ENCODE measurements at regions not wholly inside any gene's neighbourhood (a gene's known extent, or its start where the extent isn't known, plus 50 kb on each side); places are given as distances from the start of the nearest gene placed in this dataset.
"Not testable (repeated sequence)": the region's sequence is repeated elsewhere in the genome, so short reads cannot be mapped to it uniquely, and the experiment has no call there.

DNA sequence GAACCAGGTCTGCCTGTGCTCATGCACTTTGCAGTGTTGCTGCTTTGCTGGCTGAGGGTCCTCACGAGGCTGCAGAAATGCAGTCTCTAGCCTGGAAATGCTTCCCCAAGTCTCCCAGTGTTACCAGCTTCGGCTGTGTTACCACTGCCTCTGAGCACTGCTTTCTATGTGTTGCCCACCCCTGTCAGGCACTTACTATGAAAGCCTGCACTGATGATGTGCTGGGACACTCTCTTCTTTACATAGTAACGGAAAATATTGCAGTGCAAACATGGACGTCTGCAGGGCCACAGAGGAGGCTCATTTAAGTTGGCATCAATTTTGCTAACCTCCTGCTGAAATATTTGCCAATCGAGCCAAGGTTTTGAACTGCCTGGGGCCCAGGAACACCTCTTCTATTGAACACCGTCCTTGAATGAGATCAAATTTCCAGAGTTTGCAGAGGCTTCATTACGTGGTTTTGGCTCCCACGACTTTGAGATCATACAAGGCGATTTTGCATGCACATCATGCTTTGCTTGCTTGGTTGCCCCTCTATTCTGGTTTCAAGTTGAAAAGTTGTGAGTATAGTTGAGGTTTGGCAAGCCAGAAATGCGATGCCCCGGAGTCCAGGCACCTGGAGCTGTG lies 404.7 kb upstream of the PODXL start:
- no peak for DNase-seq

DNA sequence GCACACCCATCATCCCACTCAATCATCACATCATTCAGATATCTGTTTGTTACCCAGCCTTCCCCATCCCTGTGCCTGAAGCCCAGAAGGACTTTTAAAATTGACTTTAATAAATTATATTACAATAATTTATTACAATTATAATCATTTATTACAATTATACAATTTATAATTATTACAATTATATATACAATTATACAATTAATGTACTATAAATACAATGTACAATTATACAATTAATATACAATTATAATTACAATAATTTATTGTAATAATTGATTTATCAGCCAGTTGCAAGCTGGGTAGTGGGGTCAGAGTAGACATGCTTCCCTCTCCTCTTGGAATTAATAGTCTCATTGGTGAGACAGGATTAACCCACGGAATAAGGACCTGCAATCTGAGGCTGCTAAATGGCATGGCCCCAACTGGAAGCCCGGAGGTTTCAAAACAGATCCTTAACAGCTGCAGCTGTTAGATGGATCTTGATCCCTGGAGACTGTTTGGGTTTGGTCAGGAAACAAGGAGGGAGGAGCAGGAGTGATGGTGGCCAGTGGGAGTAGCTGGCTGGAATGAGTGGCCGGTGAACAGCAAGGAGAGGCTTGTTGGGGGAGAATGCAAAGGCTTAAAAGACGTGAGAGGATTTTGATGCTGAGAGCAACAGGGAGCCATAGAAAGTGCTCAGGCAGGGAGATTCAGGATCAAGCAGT lies 402.8 kb upstream of the PODXL start:
- peak; percentile 21 for DNase-seq

DNA sequence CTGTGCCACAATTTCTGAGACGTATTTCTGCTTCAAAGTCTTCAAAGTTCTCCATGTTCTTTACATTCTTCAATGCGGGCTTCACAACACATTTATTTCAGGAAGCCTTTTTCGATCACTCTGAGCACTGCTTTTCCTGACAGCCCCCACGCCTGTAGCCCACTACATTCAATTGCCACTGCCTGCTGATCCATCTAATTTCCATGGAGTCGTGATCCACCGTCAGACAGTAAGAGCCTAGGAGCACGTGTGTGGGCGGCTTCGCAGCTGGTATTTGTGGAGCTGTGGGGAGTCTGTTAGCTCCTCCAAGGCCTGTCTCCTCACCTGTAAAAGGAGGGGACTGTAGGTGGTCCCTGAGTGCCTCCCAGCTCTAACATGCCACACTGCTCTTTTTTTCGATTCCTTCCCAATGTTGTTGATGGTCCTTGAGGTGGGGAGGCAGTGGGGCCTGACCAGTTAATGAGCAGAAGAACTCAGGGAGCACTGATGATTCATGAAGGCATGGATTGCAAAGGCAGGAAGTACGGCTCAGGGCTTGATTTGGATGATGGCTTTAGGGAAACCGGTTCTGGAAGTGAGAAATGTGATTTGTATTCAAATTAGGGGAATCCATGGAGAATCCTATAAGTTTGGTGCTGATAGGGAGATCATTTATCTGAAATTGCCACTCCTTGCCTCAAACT lies 401.1 kb upstream of the PODXL start:
- DNase-seq: no peak

- no peak for DNase-seq
Measured at GRCh38 chr7:131956864-131957263, 400.4 kb upstream of the PODXL start.

- no peak for DNase-seq
Measured at GRCh38 chr7:131955679-131956078, 399.3 kb upstream of the PODXL start.

- no peak for DNase-seq
Measured at GRCh38 chr7:131953184-131953583, 396.8 kb upstream of the PODXL start.

GRCh38 chr7:131952365-131952764 lies 395.9 kb upstream of the PODXL start:
- DNase-seq: no peak

- DNase-seq: no peak
Measured at GRCh38 chr7:131950758-131951157, 394.3 kb upstream of the PODXL start.

DNA sequence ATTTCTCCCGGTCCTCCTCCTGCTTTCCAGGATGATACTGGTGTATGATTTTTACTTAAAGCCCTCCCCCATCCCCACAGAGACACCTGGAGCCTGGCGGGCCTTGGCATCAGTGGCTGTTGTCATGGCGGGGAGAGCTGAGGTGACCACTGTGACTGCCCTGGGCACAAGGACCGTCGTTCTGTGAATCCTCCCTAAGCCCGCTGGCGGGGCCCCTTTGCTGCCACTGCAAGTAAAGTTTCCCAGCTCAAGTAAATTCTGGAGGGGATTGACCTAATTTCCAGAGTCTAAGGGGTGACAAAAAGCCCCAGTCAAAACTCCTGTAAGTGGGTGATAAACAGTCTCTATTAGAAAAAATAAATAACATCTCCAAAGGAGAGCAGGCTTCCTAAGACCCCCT lies 393.2 kb upstream of the PODXL start:
- DNase-seq: no peak

GRCh38 chr7:131948434-131949053 lies 392.1 kb upstream of the PODXL start:
- DNase-seq: no peak

GRCh38 chr7:131947661-131948060 lies 391.2 kb upstream of the PODXL start:
- no peak for DNase-seq

DNA sequence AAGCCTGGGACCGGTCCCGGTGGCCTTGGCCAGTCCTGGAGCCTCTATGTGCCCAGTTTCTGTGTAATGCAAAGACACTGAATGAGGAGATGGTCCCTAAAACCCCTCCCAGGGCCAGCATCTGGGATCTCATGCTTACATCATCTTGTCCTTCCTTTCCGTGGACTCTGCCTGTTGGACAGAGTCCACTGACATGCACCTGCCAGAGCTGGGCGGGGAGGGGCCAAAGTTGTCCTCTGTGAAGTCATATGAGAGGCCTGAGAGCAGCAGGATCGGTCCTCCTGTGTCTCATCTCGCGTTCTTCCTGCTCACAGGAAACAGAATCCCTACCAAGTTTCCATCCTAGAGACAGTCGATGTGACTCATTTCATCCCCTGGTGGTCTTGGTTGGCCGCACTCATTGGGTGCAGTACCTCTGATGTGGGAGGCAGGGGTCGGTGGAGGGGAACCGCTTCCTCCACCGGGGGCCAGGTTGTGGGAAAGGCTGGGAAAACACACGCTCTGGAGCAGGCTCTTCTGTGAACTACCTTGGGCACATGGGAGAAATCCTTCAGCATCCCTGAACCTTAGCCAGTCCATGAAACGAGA lies 389.6 kb upstream of the PODXL start:
- no peak for DNase-seq

DNA sequence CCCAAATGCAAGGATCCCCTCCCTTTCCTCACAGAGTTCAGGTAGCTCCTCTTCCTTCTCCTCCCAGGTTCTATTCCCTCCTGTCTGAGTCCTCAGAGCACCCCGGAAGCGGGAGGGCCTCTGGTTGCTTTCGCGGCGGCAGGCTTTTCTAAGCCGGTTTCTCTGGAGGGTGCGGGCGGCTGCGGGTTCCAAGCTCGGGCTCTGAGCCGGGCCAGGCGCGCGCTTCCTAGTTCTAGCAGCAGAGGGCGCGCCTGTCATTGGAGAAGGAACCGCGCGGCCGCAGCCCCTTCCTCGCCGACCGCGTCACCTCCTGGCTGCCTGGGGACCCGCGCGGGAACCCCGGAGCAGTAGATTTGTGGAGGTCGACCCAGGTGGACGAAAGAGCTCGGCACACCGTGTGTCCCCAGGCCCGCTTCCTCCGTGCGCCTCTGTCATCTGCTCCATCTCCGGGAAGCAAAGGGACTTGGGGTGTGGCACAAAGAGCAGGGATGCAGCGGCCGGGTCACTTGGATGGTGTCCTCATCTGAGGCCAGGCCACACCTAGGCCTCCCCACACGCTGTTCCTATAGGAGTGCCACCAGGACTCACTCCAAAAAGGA lies 389.0 kb upstream of the PODXL start:
- peak; percentile 31 for DNase-seq

DNA sequence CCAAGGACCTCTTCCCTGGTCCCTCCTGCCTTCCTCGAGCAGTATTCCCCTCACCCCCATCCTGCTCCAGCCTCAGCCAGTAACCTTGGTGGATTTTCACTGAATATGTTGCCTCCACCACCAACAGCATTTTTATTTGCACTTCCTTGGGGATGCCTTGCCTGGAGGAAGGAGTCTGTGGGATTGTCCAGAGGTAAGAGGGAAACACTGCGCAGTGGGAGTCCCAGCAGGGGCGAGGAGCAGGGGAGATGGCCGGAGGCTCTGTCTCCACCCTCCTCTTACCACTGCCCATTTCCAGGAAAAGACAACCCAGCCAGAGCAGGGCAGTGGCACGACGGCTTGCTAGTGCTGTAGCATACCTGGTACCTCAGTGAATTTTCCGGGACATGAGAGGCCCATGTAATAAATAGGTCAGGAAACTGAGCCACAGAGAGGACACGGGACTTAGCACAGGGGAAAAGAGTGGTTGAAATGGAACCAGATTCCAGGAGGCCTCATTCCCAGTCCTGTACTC lies 388.2 kb upstream of the PODXL start:
- DNase-seq: no peak

DNA sequence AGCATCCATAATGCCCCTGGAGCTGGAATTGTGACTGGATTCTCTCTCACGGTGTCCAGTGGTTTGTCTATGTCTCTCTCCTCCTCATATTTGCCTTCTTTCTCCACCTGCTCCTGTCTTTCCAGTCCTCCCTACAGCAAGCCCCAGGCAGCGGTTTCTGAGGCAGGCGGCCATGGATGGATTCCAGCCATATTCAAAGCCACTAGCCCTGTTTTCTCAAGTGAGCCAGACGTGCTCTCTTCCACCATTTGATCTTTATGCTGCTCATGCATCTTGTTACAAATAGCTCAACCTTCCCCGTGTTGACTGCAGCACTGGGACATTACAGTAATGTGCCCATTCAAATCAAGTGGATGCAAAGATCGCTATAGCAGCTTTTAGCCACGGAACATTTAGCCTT lies 387.2 kb upstream of the PODXL start:
- no peak for DNase-seq

DNA sequence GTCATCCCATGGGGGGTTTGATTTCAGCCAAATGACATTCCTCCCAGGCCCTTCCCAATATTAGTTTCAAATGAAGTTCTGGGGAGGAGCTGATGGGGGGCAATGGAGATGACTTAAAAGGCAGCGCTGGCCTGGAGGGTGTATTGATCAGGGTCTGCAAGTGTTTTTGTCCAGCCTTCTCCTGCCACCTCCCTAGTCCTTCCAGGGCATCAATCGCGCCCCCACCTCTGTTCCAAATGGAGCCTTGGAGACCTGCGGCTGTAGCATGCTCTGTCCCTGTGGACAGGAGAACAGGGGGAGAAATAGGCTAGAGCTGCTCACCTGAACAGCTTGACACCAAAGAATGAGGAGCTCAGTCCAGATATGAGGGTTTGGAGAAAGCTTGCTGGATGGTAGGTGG lies 386.8 kb upstream of the PODXL start:
- DNase-seq: no peak

- no peak for DNase-seq
Measured at GRCh38 chr7:131942287-131943150, 386.1 kb upstream of the PODXL start.

- no peak for DNase-seq
Measured at GRCh38 chr7:131941291-131941690, 384.9 kb upstream of the PODXL start.

- no peak for DNase-seq
Measured at GRCh38 chr7:131940621-131941165, 384.3 kb upstream of the PODXL start.

DNA sequence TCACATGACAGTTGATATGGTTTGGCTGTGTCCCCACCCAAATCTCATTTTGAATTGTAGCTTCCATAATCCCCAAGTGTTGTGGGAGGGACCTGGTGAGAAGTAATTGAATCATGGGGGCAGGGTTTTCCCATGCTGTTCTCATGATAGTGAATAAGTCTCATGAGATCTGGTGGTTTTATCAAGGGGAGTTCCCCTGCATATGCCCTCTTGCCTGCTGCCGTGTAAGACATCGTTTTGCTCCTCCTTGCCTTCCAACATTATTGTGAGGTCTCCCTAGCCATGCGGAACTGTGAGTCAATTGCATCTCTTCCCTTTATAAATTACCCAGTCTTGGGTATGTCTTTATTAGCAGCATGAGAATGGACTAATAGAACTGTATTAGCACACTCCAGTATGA lies 382.4 kb upstream of the PODXL start:
- DNase-seq: not testable (repeated sequence)

All from muscle of arm (tissue), 1 donor.